Pancreas (tissue), 10 donors: ENCODE measurements at regions not wholly inside any gene's neighbourhood (a gene's known extent, or its start where the extent isn't known, plus 50 kb on each side); places are given as distances from the start of the nearest gene placed in this dataset.

Source experiments
- ATAC-seq, 4 donors: fragments of 200-7000 bp; cut with Tn5 transposase; one replicate each; pipeline versions ENCODE4 v1.8.0 to v1.9.1; 2020; ENCODE audit warnings: mild to moderate bottlenecking in 4 of 4, moderate library complexity in 4 of 4
- DNase-seq, 6 donors: peaks; one replicate each; pipeline ENCODE4 v3.0.0-alpha.2; 2020
- FAIRE-seq: peaks from 2 replicates; lab custom pipeline; 2012; peaks lifted over from hg19 to GRCh38; lab: Jason Lieb, UNC
- H3K27ac ChIP-seq, 4 donors: fragments of 200-600 bp; sonication (generic); 1 replicate in 3 of 4; 2 replicates in 1 of 4; pipeline versions ENCODE4 v1.5.0 to v1.8.0; 2020
- H3K27me3 ChIP-seq, 4 donors: fragments of 200-600 bp; one replicate each; pipeline ENCODE4 v1.8.0; 2021
- H3K36me3 ChIP-seq, 3 donors: fragments of 200-600 bp; sonication (generic) in 1 of 3; one replicate each; pipeline versions ENCODE4 v1.5.0 to v1.8.0; 2020 to 2021
- H3K4me1 ChIP-seq, 3 donors: fragments of 200-600 bp; one replicate each; pipeline ENCODE4 v1.8.0; 2021
- H3K4me3 ChIP-seq, 4 donors: fragments of 200-600 bp; sonication (generic) in 2 of 4; one replicate each; pipeline versions ENCODE4 v1.5.0 to v1.8.0; 2020 to 2021
- H3K9me3 ChIP-seq, 4 donors: fragments of 200-600 bp; one replicate each; pipeline ENCODE4 v1.8.0; 2021
- CTCF ChIP-seq, 4 donors: fragments of 200-600 bp; sonication (generic) in 3 of 4; IDR thresholded peaks; one replicate each; pipeline versions ENCODE4 v1.5.0 to v1.8.0; 2021; ENCODE audit warnings: antibody characterized with exemption in 4 of 4
- WGBS, 2 donors: extraction: QIAGEN DNeasy Blood & Tissue Kit; methylation state at CpG; one replicate each; pipeline ENCODE4 v1.1.7; 2013; 5-methylcytosine and 5-hydroxymethylcytosine counted together
- intact Hi-C, 3 donors: fragments of 100-400 bp; cut with DNase I; formaldehyde crosslinking; loops; one replicate each; pipeline versions ENCODE4 v1.11.1 to v1.14.2; 2022
- donor health status: healthy with polysubstance abuse.
- donor health status: DM: no; HTN: no; CAD: no; lungs with moderate emphysema.
- donor health status: DM: no; HTN: no; CAD: no.
- donor health status: control.
- donor health status: control.
- donor health status: Bipolar disorder and iron deficiency.
- donor health status: DM: yes; HTN: yes; CAD: no.
- donor health status: DM: no; HTN: no; CAD: no.
- donor health status: DM: no; HTN: no; CAD: no.
- donor health status: DM: yes; HTN: yes; CAD: no.

GRCh38 chr6:159436581-159436980 is 256.5 kb downstream of the SOD2 start:
- FAIRE-seq (no peak), DNase-seq (no peak), ATAC-seq (no peak)
- intact Hi-C loops = no loop called here
- Histone ChIP-seq H3K27me3 (no peaks in the 10 kb centered on the region), H3K4me3 (no peak overlapping the region), H3K36me3 (no peaks in the 10 kb centered on the region), H3K9me3 (no peaks in the 10 kb centered on the region), H3K27ac (no peak overlapping the region), H3K4me1 (no peaks in the 10 kb centered on the region)
- TF ChIP-seq CTCF (IDR thresholded peaks at IDR 0.05) = no peak
- 43 to 48% methylated on average over 6 of the region's 6 CpGs for WGBS, 2 donors

GRCh38 chr6:159435701-159436100 is 257.3 kb downstream of the SOD2 start:
- Histone ChIP-seq H3K4me1 (no peaks in the 10 kb centered on the region), H3K27me3 (no peaks in the 10 kb centered on the region), H3K36me3 (no peaks in the 10 kb centered on the region), H3K27ac (no peak overlapping the region), H3K9me3 (no peaks in the 10 kb centered on the region), H3K4me3 (no peak overlapping the region)
- FAIRE-seq (no peak), DNase-seq (no peak), ATAC-seq (no peak)
- intact Hi-C loops = no loop called here
- no peak for TF ChIP-seq CTCF (IDR thresholded peaks at IDR 0.05)
- WGBS, 2 donors = 72 to 87% methylated on average over 9 of the region's 9 CpGs

- Histone ChIP-seq H3K36me3 (no peaks in the 10 kb centered on the region), H3K4me1 (no peaks in the 10 kb centered on the region), H3K4me3 (no peak overlapping the region), H3K27ac (no peak overlapping the region), H3K9me3 (no peaks in the 10 kb centered on the region), H3K27me3 (no peaks in the 10 kb centered on the region)
- no peak for DNase-seq
- intact Hi-C loops = no loop called here
- no peak for FAIRE-seq
- no peak for TF ChIP-seq CTCF (IDR thresholded peaks at IDR 0.05)
- 27 to 29% methylated on average over 4 of the region's 4 CpGs for WGBS, 2 donors
- no peak for ATAC-seq
These were observed 258.6 kb downstream of the SOD2 start for GRCh38 chr6:159434410-159434809.

GRCh38 chr6:159433550-159433949 is 259.5 kb downstream of the SOD2 start:
- Histone ChIP-seq H3K9me3 (no peaks in the 10 kb centered on the region), H3K4me3 (no peak overlapping the region), H3K36me3 (no peaks in the 10 kb centered on the region), H3K4me1 (no peaks in the 10 kb centered on the region), H3K27me3 (no peaks in the 10 kb centered on the region), H3K27ac (no peak overlapping the region)
- DNase-seq (no peak), ATAC-seq (no peak), FAIRE-seq (no peak)
- 87 to 91% methylated on average over 4 of the region's 4 CpGs for WGBS, 2 donors
- intact Hi-C loops = no loop called here
- no peak for TF ChIP-seq CTCF (IDR thresholded peaks at IDR 0.05)

GRCh38 chr6:159431750-159432149 is 261.3 kb downstream of the SOD2 start:
- H3K9me3 ChIP-seq = no peaks in the 10 kb centered on the region
- TF ChIP-seq CTCF (IDR thresholded peaks at IDR 0.05) = no peak
- H3K27me3 ChIP-seq = no peaks in the 10 kb centered on the region
- no peaks in the 10 kb centered on the region for H3K36me3 ChIP-seq
- no peak overlapping the region for H3K4me3 ChIP-seq
- no peak overlapping the region for H3K27ac ChIP-seq
- H3K4me1 ChIP-seq = no peaks in the 10 kb centered on the region
- FAIRE-seq (no peak), ATAC-seq (no peak), DNase-seq (no peak)
- intact Hi-C loops = no loop called here
- 76 to 77% methylated on average over 1 of the region's 1 CpG for WGBS, 2 donors
